M059J (cell line): ENCODE measurements at regions not wholly inside any gene's neighbourhood (a gene's known extent, or its start where the extent isn't known, plus 50 kb on each side); places are given as distances from the start of the nearest gene placed in this dataset.

Experiments
- DNase-seq: peaks from one replicate; pipeline ENCODE4 v3.0.0-alpha.2; 2012; ENCODE audit warnings: low read depth

DNA sequence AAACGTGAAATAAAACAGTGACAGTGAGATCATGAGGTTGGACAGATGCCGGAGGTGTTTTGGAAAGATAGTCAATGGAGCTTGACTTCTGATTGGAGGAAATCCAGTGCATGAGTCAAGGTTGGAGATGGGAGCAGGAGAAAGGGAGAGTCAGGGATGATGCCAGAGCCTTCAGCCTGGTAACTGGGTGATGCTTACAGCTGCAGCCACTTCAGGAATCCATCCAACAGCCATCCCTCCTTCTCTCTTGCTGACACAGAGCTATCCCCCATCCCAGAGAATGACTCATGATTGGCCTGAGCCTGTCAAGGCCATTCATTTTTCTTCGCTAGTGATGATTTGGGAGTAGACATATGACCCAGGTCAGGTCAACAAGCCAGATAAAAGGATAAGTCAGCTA, 112.8 kb downstream of the SAMD5 start:
- peak; percentile 24 for DNase-seq

DNA sequence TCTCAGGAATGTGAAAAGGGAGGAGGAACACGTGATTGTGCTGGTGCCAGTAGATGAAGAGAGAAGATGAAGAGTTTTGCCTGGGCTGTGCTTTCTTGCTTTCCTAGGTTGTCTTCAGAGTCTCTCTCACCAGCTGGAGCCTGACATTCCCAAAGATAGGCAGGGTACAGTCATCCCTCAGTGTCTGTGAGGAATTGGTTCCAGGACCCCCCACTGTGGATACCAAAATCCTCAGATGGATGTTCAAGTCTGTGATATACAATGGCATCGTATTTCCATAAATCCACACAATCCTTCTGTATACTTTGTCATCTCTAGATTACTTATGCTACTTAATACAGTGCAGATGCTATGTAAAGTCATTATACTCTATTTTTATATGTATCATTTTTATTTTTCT, 113.5 kb downstream of the SAMD5 start:
- DNase-seq: no peak

DNA sequence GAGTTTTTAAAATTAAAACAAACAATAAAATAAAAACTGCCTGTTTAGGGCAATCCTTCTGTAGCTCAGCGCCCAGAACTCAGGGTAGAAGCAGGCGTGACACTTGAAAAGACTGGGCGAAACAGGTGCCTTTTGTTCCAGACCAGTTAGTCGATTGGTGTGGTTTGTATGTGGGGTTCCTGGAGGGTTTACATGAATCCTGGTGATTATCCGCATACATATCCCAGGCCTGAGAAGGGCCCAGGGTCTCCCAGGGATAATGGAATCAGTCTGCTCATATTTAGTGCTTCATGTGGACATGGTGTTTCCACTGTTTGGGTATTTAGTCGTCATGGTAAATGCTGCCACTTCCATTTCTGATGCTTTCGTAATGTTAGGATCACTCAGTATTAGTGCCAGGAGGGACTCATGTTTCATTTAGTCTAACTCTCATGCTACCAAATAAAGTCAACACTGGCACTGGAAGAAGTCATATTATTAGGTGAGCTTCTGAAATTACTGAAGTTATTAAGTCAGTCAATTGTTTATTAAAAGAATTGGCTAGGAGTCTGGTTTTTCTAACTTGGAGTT, 116.5 kb downstream of the SAMD5 start:
- no peak for DNase-seq

DNA sequence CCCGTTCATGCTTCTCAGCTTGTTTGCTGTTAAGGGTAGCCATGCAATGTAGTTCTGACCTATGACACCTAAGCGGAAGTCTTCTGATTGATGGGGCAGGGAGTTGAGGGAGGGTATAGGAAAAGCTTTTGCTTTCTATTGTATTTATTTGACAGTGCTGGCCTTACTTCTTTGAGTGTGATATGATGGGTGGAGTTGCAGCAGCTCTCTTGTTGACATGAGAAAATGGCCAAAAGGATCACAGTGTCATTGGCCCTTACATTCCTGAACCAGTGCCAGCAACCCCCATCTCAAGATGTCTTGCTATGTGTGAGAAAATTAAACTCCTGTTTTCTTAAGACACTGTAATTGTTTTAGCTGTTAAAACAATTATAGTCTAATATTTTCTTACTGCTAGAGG, 117.5 kb downstream of the SAMD5 start:
- DNase-seq: no peak

DNA sequence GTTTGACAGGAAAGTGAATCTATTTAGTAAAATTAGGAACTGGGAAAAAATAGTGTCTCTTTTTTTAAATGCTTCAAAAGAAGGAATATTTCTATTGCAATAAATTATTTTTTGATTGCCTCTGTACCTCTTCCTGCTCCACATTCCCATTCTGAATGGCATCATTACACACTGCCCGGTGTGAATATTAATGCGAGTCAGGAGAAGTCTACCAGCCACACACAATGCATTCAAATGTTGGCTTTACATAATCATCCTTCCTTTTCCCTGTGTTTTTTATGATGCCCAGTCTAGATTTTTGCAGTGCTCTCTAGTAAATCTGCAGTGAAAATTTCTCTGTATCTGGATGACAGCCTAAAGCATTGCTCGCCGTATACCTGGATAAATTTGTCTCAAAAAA, 118.9 kb downstream of the SAMD5 start:
- no peak for DNase-seq

DNA sequence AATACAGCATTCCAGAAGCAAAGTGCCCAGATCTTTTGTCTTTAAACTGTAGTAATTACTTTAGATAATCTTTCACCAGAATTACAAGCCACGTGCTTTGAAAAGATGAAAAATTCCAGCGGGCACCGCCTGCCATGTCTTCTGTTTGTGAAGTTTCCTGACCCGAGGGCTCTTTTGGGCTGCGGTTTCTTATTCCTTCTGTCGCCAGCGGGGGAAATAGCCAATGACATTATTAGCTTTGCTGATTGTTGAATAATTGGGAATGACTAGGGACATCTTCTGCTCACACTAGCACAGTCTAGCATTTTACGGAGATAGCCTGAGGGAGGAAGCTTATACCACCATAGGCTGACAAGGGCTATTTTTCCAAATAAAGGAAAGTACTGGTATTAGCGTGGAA, 124.7 kb downstream of the SAMD5 start:
- DNase-seq: peak; percentile 17

DNA sequence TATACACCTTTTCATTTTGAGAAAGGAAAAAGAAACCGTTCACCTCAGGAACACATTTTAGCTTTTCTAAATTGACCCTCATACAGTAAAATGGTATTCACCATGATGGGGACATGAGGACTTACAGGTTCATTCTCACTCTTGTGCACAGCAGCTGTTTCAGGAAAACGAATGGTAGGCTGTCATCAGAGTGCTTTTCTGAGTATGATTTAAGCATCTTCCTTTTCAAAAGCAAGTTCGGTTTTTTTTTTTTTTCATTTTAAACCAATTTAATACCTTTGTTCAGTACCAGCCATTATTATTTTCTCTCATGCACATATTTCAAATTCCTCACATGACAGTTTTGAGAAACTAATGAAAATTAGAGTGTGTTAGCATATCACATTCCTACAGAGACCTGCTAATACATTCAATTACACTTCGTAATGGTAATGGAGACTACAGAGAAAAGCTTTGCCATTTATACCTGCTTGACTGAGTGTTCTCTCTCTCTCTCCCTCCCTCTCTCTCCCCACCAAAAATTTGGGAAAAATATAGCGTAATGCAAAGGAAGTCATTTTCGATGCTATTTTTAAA, 129.2 kb downstream of the SAMD5 start:
- DNase-seq: no peak

DNA sequence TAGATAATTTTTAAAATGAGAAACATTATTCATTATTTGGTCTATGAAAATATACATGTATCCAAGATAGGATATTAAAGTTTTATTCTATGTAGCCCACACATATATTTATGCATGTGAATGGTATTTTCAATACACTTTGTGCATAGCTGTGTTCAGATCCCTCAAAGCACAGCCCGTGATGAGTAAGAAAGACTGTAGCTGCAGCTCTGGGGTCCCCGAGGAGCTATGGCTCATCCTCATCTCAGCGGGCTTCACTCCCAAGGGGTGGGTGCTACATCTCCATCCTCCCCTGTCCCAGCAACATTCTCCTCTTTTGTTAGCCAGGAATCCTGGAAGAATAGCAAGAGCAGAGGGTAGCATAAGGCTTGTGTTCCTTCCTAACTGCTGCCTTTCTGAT, 130.8 kb downstream of the SAMD5 start:
- no peak for DNase-seq

DNA sequence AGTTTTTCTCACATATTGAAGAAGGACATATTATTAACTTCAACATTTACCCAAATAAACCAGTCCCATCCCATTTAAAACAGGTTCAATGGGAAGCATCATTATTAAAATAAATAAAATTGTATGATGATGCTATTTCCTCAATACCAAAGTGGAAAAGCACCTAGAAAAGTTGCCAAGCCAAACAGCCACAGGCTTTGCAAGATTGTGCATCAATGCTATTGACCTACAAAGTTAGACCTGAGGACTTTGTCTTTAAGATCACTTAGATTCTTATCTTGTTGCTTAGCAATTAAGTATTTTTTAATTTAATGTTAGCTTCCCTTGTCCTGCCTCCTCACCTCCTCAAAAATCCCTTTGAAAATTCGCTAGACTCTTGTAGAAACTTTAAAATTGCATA, 132.1 kb downstream of the SAMD5 start:
- DNase-seq: no peak

DNA sequence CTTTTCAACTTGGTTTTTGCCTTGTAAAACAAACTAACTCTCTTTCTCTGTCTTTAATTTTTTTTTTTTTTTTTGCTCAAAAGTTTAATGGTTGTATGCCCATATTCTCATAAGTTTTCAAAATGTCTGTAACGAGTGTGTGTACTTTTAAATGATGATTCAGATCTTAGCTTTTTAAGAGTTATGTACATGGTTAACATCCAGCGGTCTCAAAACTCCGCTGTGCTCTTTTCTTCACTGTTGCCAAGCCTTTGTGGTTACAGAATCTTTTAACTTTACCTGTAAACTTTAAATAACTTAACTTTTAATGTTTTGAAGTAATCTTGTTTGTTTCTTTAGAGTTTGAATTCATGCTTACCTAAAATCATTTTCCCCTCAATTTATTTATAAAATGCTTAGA, 133.0 kb downstream of the SAMD5 start:
- peak; percentile 21 for DNase-seq

DNA sequence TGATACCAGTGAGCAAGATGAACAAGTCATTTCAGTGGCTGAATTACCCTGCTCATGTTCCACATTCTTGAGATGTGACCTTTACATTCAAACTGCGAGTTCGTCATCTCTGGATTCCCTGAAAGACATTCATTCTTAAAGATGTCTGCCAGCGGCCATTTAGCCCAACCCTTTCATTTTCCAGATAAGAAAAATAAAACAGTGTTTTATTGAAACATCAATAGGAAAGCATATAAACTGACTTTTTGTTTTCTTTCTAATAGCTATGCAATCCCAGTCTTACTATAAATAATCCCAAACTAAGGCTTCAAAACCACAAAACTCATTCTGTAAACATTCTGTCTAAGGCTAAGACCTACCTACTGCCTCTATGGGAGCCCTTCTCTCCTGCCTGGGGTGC, 134.0 kb downstream of the SAMD5 start:
- DNase-seq: peak; percentile 58

DNA sequence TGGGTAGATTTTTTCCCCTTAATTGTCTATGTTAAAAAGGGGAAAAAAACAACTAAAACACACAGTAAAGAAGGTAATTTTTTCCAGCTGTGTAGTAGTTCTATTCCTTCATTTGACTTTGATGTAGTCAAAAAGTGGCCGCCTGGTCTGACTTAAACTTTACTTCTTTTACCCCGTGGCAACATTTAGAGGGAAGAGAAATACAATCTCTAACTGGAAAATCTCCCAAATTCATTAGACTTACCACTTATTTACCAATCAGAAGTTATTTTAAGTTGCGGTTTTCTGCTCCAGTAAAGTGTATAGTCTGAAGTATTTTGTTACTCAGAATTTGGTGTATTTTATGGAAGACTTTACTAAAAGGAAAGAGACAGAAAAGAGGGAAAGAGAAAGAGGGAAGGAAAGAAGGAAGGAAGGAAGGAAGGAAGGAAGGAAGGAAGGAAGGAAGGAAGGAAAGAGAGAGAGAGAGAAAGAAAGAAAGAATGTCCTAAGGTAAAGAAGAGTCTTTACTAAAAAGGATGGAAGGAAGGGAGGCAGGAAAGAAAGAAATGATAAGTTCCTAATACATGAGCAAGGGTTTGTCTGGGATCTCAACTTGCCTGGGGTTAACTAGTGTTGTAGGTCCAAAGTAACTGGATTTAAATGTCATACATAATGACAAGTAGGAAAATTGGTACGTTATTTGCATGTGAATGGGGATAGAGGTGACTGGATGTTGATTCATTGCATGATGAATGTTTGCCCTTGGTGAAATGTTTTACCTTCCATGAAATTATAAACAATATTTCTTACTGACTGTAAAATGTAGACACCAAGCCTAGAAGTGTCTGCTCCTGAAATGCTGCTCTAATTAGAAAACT, 135.1 kb downstream of the SAMD5 start:
- peak; percentile 4 for DNase-seq

DNA sequence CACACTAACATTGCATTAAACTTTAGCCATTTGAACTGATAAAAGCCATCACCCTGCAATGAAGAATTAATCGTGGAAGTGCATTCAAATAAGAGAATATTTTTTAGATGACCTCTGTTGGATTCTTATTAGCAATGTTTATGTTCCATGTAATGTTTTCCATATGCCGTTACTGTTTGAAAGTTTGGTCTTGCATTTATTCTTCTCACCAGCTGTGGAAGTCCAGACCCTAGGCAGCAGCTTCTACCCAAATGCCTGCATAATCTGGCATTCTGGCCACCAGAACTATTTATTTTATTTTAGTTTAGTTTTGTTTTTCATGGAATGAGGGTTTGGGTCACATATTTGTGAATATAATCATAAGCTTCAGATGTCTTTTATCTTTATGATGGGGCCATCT, 140.4 kb downstream of the SAMD5 start:
- no peak for DNase-seq

DNA sequence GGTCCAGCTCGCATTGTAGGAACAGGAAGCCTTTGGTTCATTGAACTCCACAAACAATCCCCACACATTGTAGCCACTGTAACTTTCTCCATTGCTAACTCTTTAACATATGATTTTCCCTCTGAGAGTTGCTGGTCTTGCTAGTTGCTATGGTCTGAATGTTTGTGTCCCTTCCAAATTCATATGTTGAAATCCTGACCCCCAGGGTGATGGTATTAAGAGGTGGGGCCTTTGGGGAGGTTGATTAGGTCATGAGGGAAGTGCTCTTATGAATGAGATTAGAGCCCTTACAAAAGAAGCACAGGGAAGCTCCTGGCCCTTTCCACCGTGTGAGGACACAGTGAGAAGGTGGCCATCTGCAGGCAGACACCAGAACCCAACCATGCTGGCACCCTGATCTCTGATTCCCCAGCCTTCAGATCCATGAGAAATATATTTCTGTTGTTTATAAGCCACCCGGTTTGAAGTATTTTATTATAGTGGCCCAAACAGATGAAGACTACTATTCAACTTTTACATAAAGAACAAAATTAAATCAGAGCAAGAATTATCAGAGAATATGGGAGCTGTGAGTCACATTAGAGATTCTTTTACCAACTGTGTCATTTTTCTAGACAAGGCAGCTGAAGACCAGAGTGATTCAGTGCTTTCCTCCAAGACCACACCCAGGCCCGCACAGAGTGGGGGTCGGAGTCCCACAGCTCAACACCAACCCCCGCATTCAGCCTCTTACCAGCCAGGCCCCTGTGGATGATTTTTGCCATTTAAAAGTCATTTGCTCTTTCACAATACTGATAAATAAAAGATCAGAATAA, 143.0 kb downstream of the SAMD5 start:
- peak; percentile 15 for DNase-seq

DNA sequence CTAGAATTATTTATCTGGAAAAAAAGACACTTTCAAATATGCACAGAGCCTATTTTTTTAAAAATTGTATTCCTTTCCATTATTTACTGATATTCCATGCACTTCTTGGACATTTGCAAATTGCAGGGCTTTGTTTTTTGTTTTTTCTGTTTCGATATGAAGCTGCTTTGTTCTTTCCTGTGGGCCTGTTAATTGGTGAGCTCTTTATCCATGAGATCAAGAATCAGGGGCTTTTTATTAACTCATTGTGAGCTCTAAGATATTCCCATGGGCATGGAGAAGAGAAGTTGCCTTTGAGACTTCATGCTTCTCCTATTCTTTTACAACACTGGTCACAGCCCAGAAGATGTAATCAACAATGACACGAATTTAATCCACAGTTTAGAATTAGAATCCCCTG, 145.1 kb downstream of the SAMD5 start:
- no peak for DNase-seq

DNA sequence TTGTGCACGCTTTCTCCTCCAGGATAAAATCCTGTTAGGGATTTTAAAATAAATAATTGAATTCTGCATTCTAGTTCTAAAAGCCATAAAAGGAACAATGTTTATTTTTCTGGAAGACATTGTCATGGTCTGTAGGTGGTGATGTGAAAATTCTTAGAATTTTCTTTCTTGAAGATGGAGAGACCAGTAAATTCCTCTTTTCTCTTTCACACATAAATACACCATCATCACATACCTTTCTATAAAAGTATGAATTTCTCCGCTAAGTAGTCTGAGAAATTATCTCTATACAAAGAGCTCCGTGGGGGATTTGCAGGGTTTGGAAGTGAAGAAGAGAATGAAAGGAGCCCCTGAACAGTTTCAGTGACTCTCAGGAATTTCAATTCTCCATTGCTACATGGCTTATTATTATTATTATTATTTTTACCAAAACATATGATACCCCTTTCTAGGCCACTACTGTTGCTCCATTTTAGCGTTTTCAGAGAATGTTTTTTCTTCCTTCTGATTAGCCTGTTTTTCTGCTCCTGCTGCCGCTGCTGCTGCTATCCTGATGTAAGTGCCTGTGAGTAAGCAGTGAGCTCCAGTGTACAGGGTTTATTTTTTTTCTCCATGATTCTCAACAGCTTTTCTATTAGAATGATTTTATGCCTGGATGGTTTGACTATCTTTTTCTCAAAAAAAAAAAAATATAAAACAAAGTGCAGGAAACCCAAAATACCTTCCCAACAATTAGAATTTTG, 145.8 kb downstream of the SAMD5 start:
- DNase-seq: no peak

DNA sequence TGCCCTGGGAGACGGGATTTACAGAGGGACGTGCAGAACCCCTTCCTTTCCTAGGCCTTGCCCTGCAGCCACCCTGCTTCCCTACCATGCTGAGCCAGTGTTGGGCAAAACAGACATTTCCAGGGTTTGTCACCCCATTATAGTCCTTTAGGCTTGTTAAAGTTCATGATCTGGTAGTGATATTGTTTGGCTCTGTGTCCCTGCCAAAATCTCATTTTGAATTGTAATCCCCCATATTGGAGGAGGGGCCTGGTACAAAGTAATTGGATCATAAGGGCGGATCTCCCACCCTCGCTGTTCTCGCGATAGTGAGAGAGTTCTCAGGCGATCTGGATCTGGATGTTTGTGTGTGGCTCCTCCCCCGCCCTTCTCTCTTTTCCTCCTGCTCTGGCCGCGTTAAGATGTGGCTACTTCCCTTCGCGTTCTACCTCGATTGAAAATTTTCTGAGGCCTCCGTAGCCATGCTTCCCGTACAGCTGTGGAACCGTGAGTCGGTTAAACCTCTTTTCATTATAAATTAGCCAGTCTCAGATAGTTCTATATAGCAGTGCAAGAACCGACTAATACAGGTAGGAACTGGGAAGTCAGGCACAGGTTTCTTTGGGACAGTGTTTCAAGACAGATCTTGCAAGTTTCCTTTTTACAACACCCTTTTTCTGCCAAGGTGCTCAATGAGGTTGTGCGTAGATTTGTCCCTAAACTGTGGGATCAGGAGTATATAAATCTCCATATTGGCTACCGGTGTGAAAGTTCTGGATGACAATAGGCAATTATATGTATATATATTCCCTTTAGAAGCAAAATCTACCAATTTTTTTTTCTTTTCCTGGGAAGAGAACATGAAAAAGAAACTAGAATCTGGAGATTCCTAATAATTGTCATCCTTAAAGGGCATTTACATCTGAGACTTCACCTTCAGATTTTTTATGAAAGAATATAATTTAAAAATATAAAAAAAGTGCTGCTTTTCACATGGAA, 152.1 kb downstream of the SAMD5 start:
- DNase-seq: no peak

DNA sequence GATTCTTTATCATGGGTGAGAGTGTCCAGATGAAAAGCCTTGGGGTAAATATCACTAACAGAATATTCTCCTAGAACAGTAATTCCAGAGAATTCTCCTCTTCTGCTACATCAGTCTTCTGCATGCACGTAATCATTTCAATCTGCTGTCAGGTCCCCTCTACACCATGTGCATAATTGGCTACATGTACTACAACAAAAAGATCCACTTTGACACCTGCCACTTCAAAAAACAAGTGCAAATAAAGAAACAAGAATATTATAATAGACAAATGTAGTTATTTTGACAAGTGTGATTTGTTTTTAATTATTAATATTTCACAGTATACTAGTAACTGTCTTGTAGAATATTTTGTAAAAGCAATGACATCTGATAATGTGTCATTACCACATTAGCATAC, 154.2 kb downstream of the SAMD5 start:
- DNase-seq: no peak

DNA sequence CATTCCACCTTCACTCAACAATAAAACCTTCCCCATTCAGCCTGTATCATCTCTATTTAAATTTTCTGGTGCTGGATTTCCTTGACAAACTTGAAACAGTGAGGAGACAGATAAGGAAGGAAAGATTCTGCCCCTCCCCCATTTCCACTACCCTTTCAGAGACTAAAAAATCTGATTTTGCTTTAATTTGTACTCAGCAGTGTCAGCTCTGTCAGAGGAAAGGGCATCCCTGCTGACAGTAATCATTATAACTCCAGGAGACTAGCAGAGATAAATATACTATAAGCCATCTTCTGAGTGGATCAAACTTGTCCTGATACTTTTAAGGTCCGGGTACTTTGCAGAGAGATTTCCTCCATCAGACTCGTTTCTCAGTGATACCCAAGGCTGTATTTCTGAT, 155.6 kb downstream of the SAMD5 start:
- DNase-seq: no peak

DNA sequence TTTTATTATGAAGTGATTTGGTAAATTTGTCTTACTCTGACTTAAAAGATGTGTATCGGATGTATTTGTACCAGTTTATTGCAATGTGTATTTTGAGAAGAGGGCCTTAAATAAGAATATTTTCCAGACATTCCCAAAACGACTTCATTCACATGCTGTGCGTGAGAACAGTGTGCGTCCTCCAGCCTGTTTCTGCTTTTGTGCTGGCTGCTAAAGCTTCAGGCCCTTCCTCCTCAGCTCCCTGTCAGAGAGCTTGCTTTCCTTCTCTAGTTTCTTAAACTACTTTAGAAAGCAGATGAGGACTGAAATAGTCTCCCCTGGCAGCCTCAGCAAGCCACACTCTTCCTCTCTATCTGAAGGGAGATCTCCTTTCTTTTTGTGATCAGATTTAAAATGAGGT, 157.8 kb downstream of the SAMD5 start:
- no peak for DNase-seq

DNA sequence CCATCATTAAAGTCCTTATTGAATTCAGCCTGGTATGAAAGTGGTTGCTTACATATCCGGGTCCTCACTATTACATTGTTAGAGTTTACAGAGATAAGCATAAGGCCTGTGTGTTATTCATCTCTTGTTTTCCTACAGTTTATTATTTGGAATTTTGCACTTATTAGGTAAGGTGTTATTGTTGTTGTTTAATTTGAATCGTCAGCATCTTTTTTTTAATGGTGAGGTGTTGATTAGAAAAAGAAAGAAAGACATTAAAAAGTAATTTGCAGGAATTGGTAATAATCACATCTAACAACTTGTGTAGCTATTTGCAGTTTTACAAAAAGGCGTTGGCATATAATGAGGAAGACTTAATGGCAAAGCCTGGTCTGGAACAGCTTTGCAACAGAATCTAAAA, 158.6 kb downstream of the SAMD5 start:
- no peak for DNase-seq
